Activated naive CD4-positive, alpha-beta T cell treated with anti-CD3 and anti-CD28 coated beads, Interleukin-2, amount 10 ng/mL, durations not matched to agents 7 days and 5 days (primary cell): ENCODE measurements at regions not wholly inside any gene's neighbourhood (a gene's known extent, or its start where the extent isn't known, plus 50 kb on each side); places are given as distances from the start of the nearest gene placed in this dataset.

Experiments used
- CTCF ChIA-PET: fragments of 350-600 bp; sonication (Branson Sonifier 250); formaldehyde crosslinking; loops from one replicate; lab custom pipeline; 2021; ENCODE audit warnings: antibody characterized with exemption; lab: Charles Lee
- DNase-seq: peaks from one replicate; pipeline ENCODE4 v3.0.0-alpha.2; 2020
- H3K27ac Mint-ChIP-seq: one replicate; pipeline ENCODE4 v1.8.0; 2021; ENCODE audit warnings: mild to moderate bottlenecking, moderate library complexity, mixed read lengths
- H3K27me3 Mint-ChIP-seq: one replicate; pipeline ENCODE4 v1.8.0; 2021; ENCODE audit warnings: mild to moderate bottlenecking, mixed read lengths
- H3K36me3 Mint-ChIP-seq: one replicate; pipeline ENCODE4 v1.8.0; 2021; ENCODE audit warnings: mixed read lengths
- H3K4me1 Mint-ChIP-seq: one replicate; pipeline ENCODE4 v1.8.0; 2021; ENCODE audit warnings: mixed read lengths
- H3K4me3 Mint-ChIP-seq: one replicate; pipeline ENCODE4 v1.8.0; 2021; ENCODE audit warnings: mild to moderate bottlenecking, moderate library complexity, mixed read lengths
- H3K9me3 Mint-ChIP-seq: one replicate; pipeline ENCODE4 v1.8.0; 2021; ENCODE audit warnings: mixed read lengths

DNA sequence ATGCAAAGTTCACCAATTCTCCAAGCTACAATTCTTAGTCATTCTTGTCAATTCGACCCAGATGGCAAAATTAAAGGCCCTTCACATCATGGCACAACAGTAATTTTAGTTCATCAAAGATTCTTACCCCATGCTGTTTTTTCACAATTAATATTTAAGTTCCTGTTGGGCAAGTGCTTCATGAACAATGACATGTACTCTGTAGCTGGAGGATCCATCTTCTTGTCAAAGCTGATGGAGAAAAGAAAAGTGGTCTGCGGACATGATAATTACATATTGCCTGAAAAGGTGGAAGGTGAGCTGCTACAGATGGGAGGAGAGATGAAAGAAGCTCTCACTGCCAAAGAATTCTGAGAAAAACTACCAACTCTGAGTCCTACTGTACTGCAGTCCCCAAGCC, 1370.3 kb upstream of the SLC10A2 start:
- H3K9me3 Mint-ChIP-seq, result no peaks in the 10 kb centered on the region
- H3K36me3 Mint-ChIP-seq, result no peaks in the 10 kb centered on the region
- no peaks in the 10 kb centered on the region for H3K27me3 Mint-ChIP-seq
- CTCF ChIA-PET, result no interaction called here
- no peak for DNase-seq
- no peak overlapping the region for H3K4me3 Mint-ChIP-seq
- H3K4me1 Mint-ChIP-seq, result no peaks in the 10 kb centered on the region
- H3K27ac Mint-ChIP-seq, result no peak overlapping the region

DNA sequence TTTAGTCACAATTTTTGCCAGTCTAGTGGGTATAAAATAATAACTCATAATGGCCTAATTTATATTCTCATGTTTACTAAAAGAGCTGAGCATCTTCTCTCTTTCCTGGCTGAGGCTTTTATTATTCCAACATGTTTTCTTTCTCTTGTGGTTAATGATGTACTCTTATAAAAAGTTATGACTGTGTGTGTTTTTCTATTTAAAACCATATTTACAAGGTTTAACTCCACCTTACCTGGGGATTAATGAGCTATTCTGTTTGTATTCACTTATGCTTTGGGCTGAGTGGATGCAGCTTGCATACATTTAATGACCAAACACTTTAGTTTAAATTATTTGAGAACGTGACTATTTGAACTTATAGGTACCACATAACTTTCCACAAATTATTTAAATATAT, 1365.7 kb upstream of the SLC10A2 start:
- no peak for DNase-seq
- Mint-ChIP-seq H3K9me3 (no peaks in the 10 kb centered on the region), H3K4me3 (no peak overlapping the region), H3K36me3 (no peaks in the 10 kb centered on the region), H3K27me3 (no peaks in the 10 kb centered on the region), H3K27ac (no peak overlapping the region), H3K4me1 (no peaks in the 10 kb centered on the region)
- CTCF ChIA-PET, result no interaction called here

DNA sequence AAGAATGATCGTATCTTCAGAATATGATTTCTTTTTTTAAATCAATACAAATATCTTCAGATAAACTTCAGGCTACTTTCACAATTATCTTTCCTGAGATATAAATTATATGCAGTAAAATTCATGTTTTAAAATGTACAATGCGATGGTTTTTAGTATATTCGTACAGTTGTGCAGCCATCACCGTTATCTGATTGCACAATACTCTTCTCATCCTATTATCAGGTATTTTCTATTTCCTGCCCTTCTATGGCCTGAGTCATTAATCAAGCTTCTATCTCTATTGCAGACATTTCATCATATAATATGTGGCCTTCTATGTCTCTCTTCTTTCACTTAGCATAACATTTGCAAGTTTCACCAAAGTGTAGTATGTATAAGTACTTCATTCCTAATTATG, 1360.2 kb upstream of the SLC10A2 start:
- Mint-ChIP-seq H3K27me3 (no peaks in the 10 kb centered on the region), H3K4me3 (no peak overlapping the region), H3K27ac (no peak overlapping the region), H3K36me3 (no peaks in the 10 kb centered on the region), H3K4me1 (no peaks in the 10 kb centered on the region), H3K9me3 (peaks cover 5% of the 10 kb centered on the region)
- CTCF ChIA-PET, result no interaction called here
- no peak for DNase-seq

DNA sequence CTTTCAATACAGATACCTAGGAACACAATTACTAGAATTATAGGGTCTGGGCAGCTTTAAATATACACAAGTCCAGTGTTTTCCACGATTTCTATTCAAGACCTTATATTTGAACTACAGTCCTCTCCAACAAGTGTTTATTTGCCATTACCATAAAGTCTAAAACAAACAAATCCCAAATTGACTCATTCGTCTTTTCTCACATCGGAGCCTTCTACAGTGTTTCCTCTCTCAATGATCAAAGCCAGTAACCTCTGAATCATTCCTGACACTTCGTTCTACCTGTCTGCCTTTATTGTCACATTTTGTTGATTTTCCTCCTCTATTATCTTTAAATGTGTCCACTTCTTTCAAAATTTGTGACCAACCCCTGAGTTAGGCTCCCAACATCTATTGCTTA, 1356.5 kb upstream of the SLC10A2 start:
- CTCF ChIA-PET, result no interaction called here
- Mint-ChIP-seq H3K4me3 (no peak overlapping the region), H3K27ac (no peak overlapping the region), H3K27me3 (no peaks in the 10 kb centered on the region), H3K36me3 (no peaks in the 10 kb centered on the region), H3K4me1 (no peaks in the 10 kb centered on the region), H3K9me3 (peaks cover 5% of the 10 kb centered on the region)
- DNase-seq, result no peak

DNA sequence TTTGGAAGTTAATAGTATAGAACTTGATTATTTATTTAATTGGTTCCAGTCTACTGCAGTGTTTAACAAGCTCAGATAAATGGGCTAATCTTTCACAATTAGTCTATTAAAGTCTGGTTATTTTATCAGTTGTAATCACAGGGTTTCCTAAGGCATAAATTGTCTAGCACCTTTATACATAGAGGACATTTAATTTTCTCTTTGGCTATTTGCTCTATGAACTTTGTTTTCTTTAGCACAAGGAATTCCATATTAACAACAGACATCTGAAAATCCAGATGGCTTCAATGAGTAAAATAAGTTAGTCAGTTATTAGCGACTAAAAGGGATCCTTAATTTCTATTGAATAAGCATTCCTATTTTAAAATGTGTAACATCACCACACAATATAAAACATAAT, 1350.8 kb upstream of the SLC10A2 start:
- Mint-ChIP-seq H3K36me3 (no peaks in the 10 kb centered on the region), H3K9me3 (no peaks in the 10 kb centered on the region), H3K27ac (no peak overlapping the region), H3K4me3 (no peak overlapping the region), H3K4me1 (no peaks in the 10 kb centered on the region), H3K27me3 (no peaks in the 10 kb centered on the region)
- CTCF ChIA-PET, result no interaction called here
- DNase-seq, result no peak

DNA sequence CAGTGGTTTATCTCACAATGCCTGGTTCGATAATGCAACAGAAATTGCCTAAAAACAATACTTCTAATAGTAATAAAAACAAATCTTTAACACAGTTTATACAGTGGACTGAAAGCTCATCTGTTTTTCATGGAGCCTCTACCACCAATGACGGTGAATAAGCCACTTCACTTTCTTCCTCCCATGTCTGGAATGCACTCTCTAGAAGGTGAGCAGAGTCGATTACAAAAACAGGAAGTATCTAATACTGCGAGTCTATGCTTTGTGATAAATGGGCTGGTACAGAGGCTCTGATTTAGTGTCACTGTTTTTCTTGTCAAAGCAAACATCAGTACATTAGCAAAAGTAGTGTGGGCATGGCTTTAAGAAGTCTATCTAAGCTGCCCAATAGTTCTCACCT, 1348.6 kb upstream of the SLC10A2 start:
- Mint-ChIP-seq H3K4me1 (no peaks in the 10 kb centered on the region), H3K36me3 (no peaks in the 10 kb centered on the region), H3K4me3 (no peak overlapping the region), H3K9me3 (no peaks in the 10 kb centered on the region), H3K27ac (no peak overlapping the region), H3K27me3 (no peaks in the 10 kb centered on the region)
- CTCF ChIA-PET, result no interaction called here
- no peak for DNase-seq

DNA sequence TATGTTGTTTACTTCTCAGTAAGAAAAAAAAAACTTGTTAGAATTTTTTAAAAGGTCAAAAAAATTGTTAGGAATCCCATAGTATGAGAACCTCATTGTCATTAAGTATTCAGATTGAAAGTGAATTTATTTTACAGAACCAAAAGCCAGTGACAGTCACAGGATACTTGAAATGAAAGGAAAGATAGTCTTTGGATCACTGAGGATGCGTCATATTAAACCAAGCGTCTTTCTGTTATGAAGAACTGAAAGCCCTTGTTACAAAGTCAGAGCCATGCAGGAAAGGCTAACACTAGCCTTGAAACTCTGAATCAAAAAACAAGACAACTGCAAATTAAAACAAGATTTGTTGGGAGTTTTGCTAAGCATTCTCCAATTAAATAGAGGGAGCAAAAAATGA, 1348.0 kb upstream of the SLC10A2 start:
- no peaks in the 10 kb centered on the region for H3K27me3 Mint-ChIP-seq
- no peak overlapping the region for H3K4me3 Mint-ChIP-seq
- no peaks in the 10 kb centered on the region for H3K9me3 Mint-ChIP-seq
- no peaks in the 10 kb centered on the region for H3K36me3 Mint-ChIP-seq
- DNase-seq, result no peak
- H3K4me1 Mint-ChIP-seq, result no peaks in the 10 kb centered on the region
- CTCF ChIA-PET, result no interaction called here
- H3K27ac Mint-ChIP-seq, result no peak overlapping the region

DNA sequence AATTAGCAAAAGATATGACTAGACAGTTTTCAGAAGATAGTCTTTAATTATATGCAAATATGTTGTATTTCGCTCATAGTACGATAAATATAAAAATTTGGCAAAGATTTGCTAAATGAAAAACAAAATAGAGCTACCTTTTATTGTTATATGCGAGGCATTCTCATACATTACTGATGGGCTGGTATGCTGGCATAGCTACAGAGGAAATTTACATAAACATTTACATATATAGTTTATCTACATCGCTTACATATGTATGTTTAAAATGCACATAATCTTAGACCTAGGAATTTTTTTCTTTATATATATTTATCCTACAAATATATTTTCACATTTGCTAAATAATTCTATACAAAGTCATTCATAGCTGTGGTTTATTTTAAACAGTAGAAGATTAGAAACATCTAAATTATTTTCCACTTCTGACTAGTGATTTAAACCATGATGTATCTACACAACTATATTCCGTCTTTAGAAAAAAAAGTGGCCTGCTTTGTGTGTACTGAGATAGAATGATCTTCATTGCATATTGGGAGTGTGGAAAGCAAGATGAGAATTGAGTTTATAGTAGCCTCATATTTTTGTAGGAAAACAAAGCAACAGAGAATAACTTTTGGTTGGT, 1345.0 kb upstream of the SLC10A2 start:
- Mint-ChIP-seq H3K27me3 (no peaks in the 10 kb centered on the region), H3K4me1 (no peaks in the 10 kb centered on the region), H3K4me3 (no peak overlapping the region), H3K9me3 (no peaks in the 10 kb centered on the region), H3K27ac (no peak overlapping the region), H3K36me3 (no peaks in the 10 kb centered on the region)
- no peak for DNase-seq
- CTCF ChIA-PET, result no interaction called here

DNA sequence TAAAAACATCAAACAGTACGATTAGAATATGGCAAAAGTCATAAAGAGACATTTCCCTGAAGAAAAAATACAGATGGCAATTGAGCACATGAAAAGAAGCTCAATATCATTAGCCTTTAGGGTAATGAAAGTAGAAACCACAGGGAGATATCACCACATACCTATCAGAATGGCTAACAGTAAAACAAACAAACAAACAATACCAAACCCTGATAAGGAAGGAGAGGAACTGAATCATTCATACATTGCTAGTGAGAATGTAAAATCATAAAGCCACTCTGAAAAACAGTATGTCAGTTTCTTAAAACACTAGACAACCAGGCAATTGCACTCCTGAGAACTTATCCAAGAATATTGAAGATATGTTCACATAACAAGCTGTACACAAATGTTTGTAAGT, 1342.5 kb upstream of the SLC10A2 start:
- CTCF ChIA-PET, result no interaction called here
- H3K9me3 Mint-ChIP-seq, result no peaks in the 10 kb centered on the region
- H3K4me1 Mint-ChIP-seq, result no peaks in the 10 kb centered on the region
- H3K4me3 Mint-ChIP-seq, result no peak overlapping the region
- DNase-seq, result no peak
- H3K27ac Mint-ChIP-seq, result no peak overlapping the region
- no peaks in the 10 kb centered on the region for H3K27me3 Mint-ChIP-seq
- no peaks in the 10 kb centered on the region for H3K36me3 Mint-ChIP-seq

DNA sequence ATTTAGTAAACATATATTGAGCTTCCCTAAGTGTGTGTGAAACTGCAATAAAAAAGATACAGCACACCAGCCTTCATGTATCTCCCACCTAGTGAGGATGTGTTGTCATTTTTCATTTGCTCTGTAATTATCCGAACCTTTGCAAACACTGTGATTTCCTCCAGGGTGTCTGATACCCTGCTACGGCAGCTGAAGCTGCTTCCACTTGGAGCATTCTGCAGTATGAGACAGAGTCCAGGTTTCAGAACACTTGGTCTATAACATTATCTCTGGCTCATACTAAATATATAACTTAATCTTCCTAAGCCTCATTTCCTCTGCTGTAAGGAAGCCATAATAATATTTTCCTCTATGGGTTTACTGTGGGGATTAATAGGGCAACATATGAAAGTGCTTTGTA, 1338.1 kb upstream of the SLC10A2 start:
- H3K27ac Mint-ChIP-seq, result no peak overlapping the region
- no peaks in the 10 kb centered on the region for H3K36me3 Mint-ChIP-seq
- CTCF ChIA-PET, result no interaction called here
- no peak overlapping the region for H3K4me3 Mint-ChIP-seq
- H3K9me3 Mint-ChIP-seq, result peaks cover 5% of the 10 kb centered on the region
- no peaks in the 10 kb centered on the region for H3K27me3 Mint-ChIP-seq
- DNase-seq, result no peak
- no peaks in the 10 kb centered on the region for H3K4me1 Mint-ChIP-seq

DNA sequence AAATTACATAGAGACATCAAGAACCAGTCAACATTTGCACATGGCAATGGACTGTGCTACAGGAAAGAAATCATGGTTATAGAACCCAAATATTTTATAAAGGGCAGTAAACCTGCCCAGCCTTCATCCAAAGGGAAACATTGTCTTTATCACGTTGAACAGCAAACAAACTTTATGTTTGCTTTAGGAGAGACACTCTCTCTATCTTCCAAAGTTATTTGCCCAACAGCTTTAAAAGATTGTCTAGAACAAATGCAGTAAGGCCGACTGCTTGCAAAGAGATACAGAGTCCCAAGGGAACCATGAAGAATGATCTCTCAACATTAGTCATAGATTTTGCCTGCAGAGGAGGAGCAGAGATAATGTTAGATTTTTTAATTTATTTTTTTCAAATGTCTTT, 1323.5 kb upstream of the SLC10A2 start:
- no peak overlapping the region for H3K4me3 Mint-ChIP-seq
- CTCF ChIA-PET, result no interaction called here
- H3K4me1 Mint-ChIP-seq, result no peaks in the 10 kb centered on the region
- no peak for DNase-seq
- H3K27me3 Mint-ChIP-seq, result no peaks in the 10 kb centered on the region
- H3K36me3 Mint-ChIP-seq, result no peaks in the 10 kb centered on the region
- H3K27ac Mint-ChIP-seq, result no peak overlapping the region
- H3K9me3 Mint-ChIP-seq, result peaks cover 6% of the 10 kb centered on the region

DNA sequence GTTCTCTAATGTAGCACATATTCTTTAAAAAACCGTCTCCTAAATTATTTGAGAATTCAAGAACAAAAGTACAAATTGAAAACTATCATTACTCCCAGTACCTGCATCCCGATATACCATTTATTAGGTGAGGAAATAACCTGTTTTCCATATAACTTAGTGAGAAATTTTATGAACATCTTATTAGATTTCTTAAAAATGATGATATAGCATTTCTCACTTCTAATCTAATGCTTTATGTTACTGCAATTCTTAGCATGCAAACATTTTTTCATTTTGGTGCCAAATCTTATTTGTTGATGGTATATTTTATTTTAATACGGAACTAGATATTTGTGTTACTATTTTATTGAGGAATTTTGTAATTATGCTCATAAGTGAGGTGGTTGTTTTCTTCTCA, 1321.3 kb upstream of the SLC10A2 start:
- Mint-ChIP-seq H3K36me3 (no peaks in the 10 kb centered on the region), H3K4me1 (no peaks in the 10 kb centered on the region), H3K27me3 (no peaks in the 10 kb centered on the region), H3K9me3 (peaks cover 2% of the 10 kb centered on the region), H3K4me3 (no peak overlapping the region), H3K27ac (no peak overlapping the region)
- DNase-seq, result no peak
- CTCF ChIA-PET, result interaction anchor here (0.7 kb wide), 1 partner anchor 655 kb away, joined by 3 read pairs; no protein-coding TSS in a partner anchor

DNA sequence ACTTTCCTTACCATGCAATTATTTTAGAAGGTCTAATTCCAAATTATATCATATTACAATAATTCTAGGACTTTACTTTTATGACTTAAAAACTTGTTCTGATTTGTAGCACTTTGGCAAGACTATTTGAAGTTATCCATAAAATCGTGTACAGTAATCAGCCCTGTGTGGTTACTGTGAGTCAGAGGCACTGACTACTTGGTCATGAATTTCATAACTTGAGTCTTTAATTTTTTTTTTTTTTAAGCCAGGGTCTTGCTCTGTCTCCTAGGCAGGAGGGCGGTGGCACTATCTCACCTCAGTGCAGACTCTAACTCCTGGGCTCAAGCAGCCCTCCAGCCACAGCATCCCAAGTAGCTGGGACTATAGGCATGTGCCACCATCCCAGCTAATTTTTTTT, 1319.2 kb upstream of the SLC10A2 start:
- Mint-ChIP-seq H3K27me3 (no peaks in the 10 kb centered on the region), H3K36me3 (no peaks in the 10 kb centered on the region), H3K27ac (no peak overlapping the region), H3K4me1 (no peaks in the 10 kb centered on the region), H3K9me3 (no peaks in the 10 kb centered on the region), H3K4me3 (no peak overlapping the region)
- CTCF ChIA-PET, result no interaction called here
- DNase-seq, result no peak

DNA sequence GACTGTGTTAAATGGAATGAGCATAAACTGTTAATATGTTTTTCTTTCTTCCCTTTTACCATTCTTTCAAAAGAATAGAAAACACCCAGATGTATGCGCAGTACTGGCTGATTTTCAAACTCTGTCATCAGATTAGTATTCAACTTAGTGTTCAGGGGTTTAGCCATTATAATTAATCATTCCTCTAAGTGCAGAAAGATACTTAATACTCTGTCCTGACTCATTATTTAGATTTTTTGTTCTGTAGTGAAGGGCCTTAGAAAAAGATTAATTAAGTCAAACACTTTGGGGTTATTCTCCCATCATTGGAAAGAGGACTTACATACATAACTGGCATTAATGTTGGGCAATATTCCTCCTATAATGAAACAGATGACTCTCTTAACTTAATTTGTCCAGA, 1316.7 kb upstream of the SLC10A2 start:
- no peaks in the 10 kb centered on the region for H3K4me1 Mint-ChIP-seq
- CTCF ChIA-PET, result no interaction called here
- no peaks in the 10 kb centered on the region for H3K27me3 Mint-ChIP-seq
- no peak overlapping the region for H3K4me3 Mint-ChIP-seq
- H3K36me3 Mint-ChIP-seq, result no peaks in the 10 kb centered on the region
- H3K27ac Mint-ChIP-seq, result no peak overlapping the region
- DNase-seq, result no peak
- no peaks in the 10 kb centered on the region for H3K9me3 Mint-ChIP-seq

DNA sequence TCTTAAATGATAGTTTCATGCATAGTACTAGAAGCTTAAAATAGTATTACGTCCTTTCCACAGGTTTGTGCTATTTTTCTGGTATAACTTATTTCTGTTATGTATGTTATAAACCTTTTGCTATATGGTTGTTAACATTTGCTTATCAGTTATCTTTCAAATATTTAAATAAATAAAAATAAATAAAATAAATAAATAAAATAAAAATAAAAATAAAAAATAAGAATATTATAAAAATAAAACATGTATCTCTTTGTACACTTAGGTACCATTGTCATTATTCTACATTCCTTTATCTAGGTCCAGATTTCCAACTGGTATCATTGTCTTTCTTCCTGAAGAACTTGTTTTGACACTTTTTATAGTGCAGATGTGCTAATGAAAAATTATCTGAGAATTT, 1310.4 kb upstream of the SLC10A2 start:
- H3K27me3 Mint-ChIP-seq, result no peaks in the 10 kb centered on the region
- H3K4me3 Mint-ChIP-seq, result no peak overlapping the region
- no peaks in the 10 kb centered on the region for H3K4me1 Mint-ChIP-seq
- H3K27ac Mint-ChIP-seq, result no peak overlapping the region
- CTCF ChIA-PET, result no interaction called here
- no peak for DNase-seq
- no peaks in the 10 kb centered on the region for H3K36me3 Mint-ChIP-seq
- no peaks in the 10 kb centered on the region for H3K9me3 Mint-ChIP-seq

DNA sequence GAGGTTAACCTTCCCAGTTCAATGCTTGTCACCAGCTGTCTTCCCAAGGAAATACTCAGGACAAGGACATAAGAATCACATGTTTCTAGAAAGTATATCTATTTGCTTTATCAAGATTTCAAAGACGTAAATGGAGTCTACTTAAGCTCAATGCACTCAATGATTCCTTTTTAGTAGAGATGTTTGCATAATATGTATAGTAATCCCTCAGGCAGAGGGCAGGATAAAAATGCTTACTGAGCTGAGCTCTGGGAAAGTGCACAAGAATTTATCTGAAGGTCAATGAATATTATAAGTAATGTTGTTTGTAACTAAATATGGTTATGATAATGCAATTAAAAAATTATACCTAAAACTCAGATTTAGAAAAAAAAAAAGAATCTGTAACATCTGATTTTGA, 1309.4 kb upstream of the SLC10A2 start:
- Mint-ChIP-seq H3K27ac (no peak overlapping the region), H3K4me1 (no peaks in the 10 kb centered on the region), H3K9me3 (no peaks in the 10 kb centered on the region), H3K27me3 (no peaks in the 10 kb centered on the region), H3K4me3 (no peak overlapping the region), H3K36me3 (no peaks in the 10 kb centered on the region)
- CTCF ChIA-PET, result no interaction called here
- DNase-seq, result no peak
